GM21526 (cell line): ENCODE measurements at regions not wholly inside any gene's neighbourhood (a gene's known extent, or its start where the extent isn't known, plus 50 kb on each side); places are given as distances from the start of the nearest gene placed in this dataset.

Experiments
- ATAC-seq: cut with Tn5 transposase; IDR thresholded peaks from one replicate; pipeline ENCODE4 v1.9.1; 2021; ENCODE audit warnings: moderate library complexity; ENCODE audit not compliant: unreplicated experiment, low FRiP score

- no peak for ATAC-seq
These were observed 212.4 kb upstream of the NEIL3 start for GRCh38 chr4:177097291-177097690.

GRCh38 chr4:177099211-177099610 lies 210.5 kb upstream of the NEIL3 start:
- no peak for ATAC-seq

- no peak for ATAC-seq
These were observed 209.4 kb upstream of the NEIL3 start for GRCh38 chr4:177100307-177100706.

- no peak for ATAC-seq
These were observed 206.1 kb upstream of the NEIL3 start for GRCh38 chr4:177103619-177104018.

- ATAC-seq = no peak
These were observed 204.1 kb upstream of the NEIL3 start for GRCh38 chr4:177105536-177105935.

GRCh38 chr4:177107288-177107921 lies 202.3 kb upstream of the NEIL3 start:
- ATAC-seq = no peak

GRCh38 chr4:177108708-177109107 lies 201.0 kb upstream of the NEIL3 start:
- ATAC-seq = no peak

- ATAC-seq = no peak
These were observed 199.9 kb upstream of the NEIL3 start for GRCh38 chr4:177109769-177110168.

GRCh38 chr4:177116161-177116560 lies 193.5 kb upstream of the NEIL3 start:
- no peak for ATAC-seq

GRCh38 chr4:177117256-177117655 lies 192.4 kb upstream of the NEIL3 start:
- ATAC-seq = no peak

- ATAC-seq = no peak
These were observed 191.1 kb upstream of the NEIL3 start for GRCh38 chr4:177118596-177118995.

GRCh38 chr4:177119021-177119471 lies 190.6 kb upstream of the NEIL3 start:
- ATAC-seq = no peak

GRCh38 chr4:177119691-177120090 lies 190.0 kb upstream of the NEIL3 start:
- ATAC-seq = no peak

GRCh38 chr4:177123811-177124210 lies 185.9 kb upstream of the NEIL3 start:
- no peak for ATAC-seq

- no peak for ATAC-seq
These were observed 185.2 kb upstream of the NEIL3 start for GRCh38 chr4:177124349-177125064.

GRCh38 chr4:177125656-177126055 lies 184.0 kb upstream of the NEIL3 start:
- ATAC-seq = no peak

- ATAC-seq = no peak
These were observed 182.0 kb upstream of the NEIL3 start for GRCh38 chr4:177127658-177128057.

- ATAC-seq = no peak
These were observed 181.4 kb upstream of the NEIL3 start for GRCh38 chr4:177128306-177128705.

- no peak for ATAC-seq
These were observed 177.9 kb upstream of the NEIL3 start for GRCh38 chr4:177131736-177132135.

- ATAC-seq = no peak
These were observed 162.0 kb upstream of the NEIL3 start for GRCh38 chr4:177147668-177148067.

GRCh38 chr4:177155454-177155853 lies 154.2 kb upstream of the NEIL3 start:
- ATAC-seq = no peak

GRCh38 chr4:177159600-177159999 lies 150.1 kb upstream of the NEIL3 start:
- ATAC-seq = no peak
